PC-3 (cell line): ENCODE measurements at regions not wholly inside any gene's neighbourhood (a gene's known extent, or its start where the extent isn't known, plus 50 kb on each side); places are given as distances from the start of the nearest gene placed in this dataset.

ENCODE experiments used
- CTCF ChIP-seq: fragments of 300-600 bp; sonication (generic); conservative IDR thresholded peaks from 2 replicates; pipeline ENCODE4 v1.5.1; 2017; ENCODE audit warnings: antibody characterized with exemption, low read depth, mild to moderate bottlenecking, low read length
- EZH2 ChIP-seq: fragments of 300-600 bp; sonication (generic); IDR thresholded peaks from one replicate; pipeline ENCODE4 v1.6.1; 2017; ENCODE audit warnings: antibody characterized with exemption, mild to moderate bottlenecking, low read length; ENCODE audit not compliant: unreplicated experiment

GRCh38 chr7:17131983-17132655, 166.3 kb upstream of the AHR start:
- TF ChIP-seq CTCF (no peak), EZH2 (no peak)
